Thoracic aorta (tissue), 2 donors: ENCODE measurements at regions not wholly inside any gene's neighbourhood (a gene's known extent, or its start where the extent isn't known, plus 50 kb on each side); places are given as distances from the start of the nearest gene placed in this dataset.

Experiments
- ATAC-seq: fragments of 150-250 bp; one replicate; pipeline ENCODE4 v1.8.0; 2017; ENCODE audit warnings: low read depth; ENCODE audit not compliant: insufficient number of reproducible peaks, low FRiP score
- DNase-seq: peaks from one replicate; pipeline ENCODE4 v3.0.0-alpha.2; 2020; ENCODE audit warnings: low spot score
- H3K27ac ChIP-seq, 2 donors: fragments of 200-600 bp; sonication (generic); 1 replicate in 1 of 2; 2 replicates in 1 of 2; pipeline ENCODE4 v1.5.1; 2016; ENCODE audit warnings: mild to moderate bottlenecking in 2 of 2, moderate library complexity in 2 of 2
- H3K27me3 ChIP-seq: fragments of 200-600 bp; sonication (generic); replicated peaks from 2 replicates; pipeline ENCODE4 v1.6.0; 2016; ENCODE audit warnings: mild to moderate bottlenecking; ENCODE audit not compliant: insufficient read depth
- H3K36me3 ChIP-seq: fragments of 200-600 bp; sonication (generic); one replicate; pipeline ENCODE4 v1.5.1; 2016
- H3K4me1 ChIP-seq, 2 donors: fragments of 200-600 bp; sonication (generic); 1 replicate in 1 of 2; 2 replicates in 1 of 2; pipeline versions ENCODE4 v1.5.1 to v1.6.0; 2016; ENCODE audit warnings: low read depth in 2 of 2, mild to moderate bottlenecking in 1 of 2; ENCODE audit not compliant: control insufficient read depth in 1 of 2
- H3K4me3 ChIP-seq: fragments of 200-600 bp; sonication (generic); 2 replicates; pipeline ENCODE4 v1.5.1; 2016; ENCODE audit warnings: mild to moderate bottlenecking
- H3K9me3 ChIP-seq: fragments of 200-600 bp; sonication (generic); 2 replicates; pipeline ENCODE4 v1.5.1; 2016
- CTCF ChIP-seq: fragments of 200-600 bp; sonication (generic); IDR thresholded peaks from one replicate; pipeline ENCODE4 v1.5.1; 2019; ENCODE audit warnings: antibody characterized with exemption

GRCh38 chr7:35524112-35524804, 170.7 kb downstream of the HERPUD2 start:
- Histone ChIP-seq H3K27ac (no peak overlapping the region), H3K4me3 (no peak overlapping the region), H3K4me1 (no peaks in the 10 kb centered on the region), H3K9me3 (no peaks in the 10 kb centered on the region), H3K27me3 (no peaks in the 10 kb centered on the region), H3K36me3 (no peaks in the 10 kb centered on the region)
- no peak for TF ChIP-seq CTCF
- DNase-seq (no peak), ATAC-seq (no peak)

GRCh38 chr7:35523292-35523691, 171.6 kb downstream of the HERPUD2 start:
- H3K36me3 ChIP-seq, result no peaks in the 10 kb centered on the region
- TF ChIP-seq CTCF, result no peak
- H3K27ac ChIP-seq, result no peak overlapping the region
- H3K4me1 ChIP-seq, result no peaks in the 10 kb centered on the region
- no peaks in the 10 kb centered on the region for H3K9me3 ChIP-seq
- no peak overlapping the region for H3K4me3 ChIP-seq
- DNase-seq (no peak), ATAC-seq (no peak)
- no peaks in the 10 kb centered on the region for H3K27me3 ChIP-seq

GRCh38 chr7:35522697-35523096, 172.2 kb downstream of the HERPUD2 start:
- no peak overlapping the region for H3K27ac ChIP-seq
- H3K27me3 ChIP-seq, result no peaks in the 10 kb centered on the region
- H3K36me3 ChIP-seq, result no peaks in the 10 kb centered on the region
- no peaks in the 10 kb centered on the region for H3K9me3 ChIP-seq
- no peak overlapping the region for H3K4me3 ChIP-seq
- DNase-seq (no peak), ATAC-seq (no peak)
- no peaks in the 10 kb centered on the region for H3K4me1 ChIP-seq
- no peak for TF ChIP-seq CTCF

- Histone ChIP-seq H3K4me3 (no peak overlapping the region), H3K9me3 (no peaks in the 10 kb centered on the region), H3K4me1 (no peaks in the 10 kb centered on the region), H3K27me3 (no peaks in the 10 kb centered on the region), H3K36me3 (no peaks in the 10 kb centered on the region), H3K27ac (no peak overlapping the region)
- TF ChIP-seq CTCF, result no peak
- ATAC-seq (no peak), DNase-seq (no peak)
These were observed 173.0 kb downstream of the HERPUD2 start for GRCh38 chr7:35521941-35522340.

GRCh38 chr7:35520810-35521625, 173.9 kb downstream of the HERPUD2 start:
- Histone ChIP-seq H3K9me3 (no peaks in the 10 kb centered on the region), H3K4me1 (no peaks in the 10 kb centered on the region), H3K27me3 (no peaks in the 10 kb centered on the region), H3K36me3 (no peaks in the 10 kb centered on the region), H3K27ac (no peak overlapping the region), H3K4me3 (no peak overlapping the region)
- no peak for TF ChIP-seq CTCF
- no peak for ATAC-seq
- DNase-seq, result no peak
